H1 (cell line): ENCODE measurements at regions not wholly inside any gene's neighbourhood (a gene's known extent, or its start where the extent isn't known, plus 50 kb on each side); places are given as distances from the start of the nearest gene placed in this dataset.

Source experiments
- EP300 ChIP-seq, 2 experiments: IDR thresholded peaks; 1 replicate in 1 of 2; 2 replicates in 1 of 2; pipeline ENCODE4 v1.6.1; 2011 to 2012; ENCODE audit warnings: low read depth in 2 of 2, low read length in 2 of 2, mild to moderate bottlenecking in 2 of 2, borderline replicate concordance in 1 of 2, inconsistent platforms in 1 of 2, moderate library complexity in 1 of 2
- EZH2 ChIP-seq: fragments of 200-600 bp; sonication (generic); IDR thresholded peaks from 2 replicates; pipeline ENCODE4 v1.7.1; 2012; ENCODE audit warnings: low read depth, mild to moderate bottlenecking, moderate library complexity, low read length, inconsistent platforms; ENCODE audit not compliant: severe bottlenecking
- HDAC2 ChIP-seq, 2 experiments: fragments of 300-600 bp in 1 of 2; sonication (generic) in 1 of 2; IDR thresholded peaks; 2 replicates each; pipeline ENCODE4 v1.6.1; 2011 to 2012; ENCODE audit warnings: low read depth in 2 of 2, low read length in 2 of 2, mild to moderate bottlenecking in 2 of 2, moderate library complexity in 2 of 2, borderline replicate concordance in 1 of 2, inconsistent platforms in 1 of 2
- JUND ChIP-seq: IDR thresholded peaks from 2 replicates; pipeline ENCODE4 v1.6.1; 2011; ENCODE audit warnings: mild to moderate bottlenecking, improper control_type of control experiment, low read length
- MAFK ChIP-seq: IDR thresholded peaks from 2 replicates; pipeline ENCODE4 v1.6.1; 2012; ENCODE audit warnings: low read depth, mild to moderate bottlenecking, improper control_type of control experiment, low read length
- PHF8 ChIP-seq: fragments of 200-600 bp; sonication (generic); conservative IDR thresholded peaks from 2 replicates; pipeline ENCODE4 v1.7.1; 2012; ENCODE audit warnings: low read depth, mild to moderate bottlenecking, inconsistent platforms, low read length, moderate library complexity
- RAD21 ChIP-seq, 2 experiments: IDR thresholded peaks in 1 of 2; conservative IDR thresholded peaks in 1 of 2; 2 replicates each; pipeline ENCODE4 v1.6.1; 2011; ENCODE audit warnings: low read depth in 2 of 2, low read length in 2 of 2, improper control_type of control experiment in 1 of 2, inconsistent platforms in 1 of 2, mild to moderate bottlenecking in 1 of 2, moderate library complexity in 1 of 2
- SP1 ChIP-seq: IDR thresholded peaks from 2 replicates; pipeline ENCODE4 v1.6.1; 2011; ENCODE audit warnings: low read depth, low read length
- TAF1 ChIP-seq: IDR thresholded peaks from 2 replicates; pipeline ENCODE4 v1.6.1; 2011; ENCODE audit warnings: mild to moderate bottlenecking, low read depth, low read length
- TF ChIP-seq, protein P1 (sequence below), 3 experiments: IDR thresholded peaks; 1 replicate in 2 of 3; 2 replicates in 1 of 3; pipeline versions ENCODE4 v1.5.1 to v1.6.1; 2011; ENCODE audit warnings: low read length in 3 of 3, mild to moderate bottlenecking in 3 of 3, inconsistent platforms in 2 of 3, low read depth in 1 of 3, moderate library complexity in 1 of 3; ENCODE audit not compliant: insufficient read depth in 1 of 3; ENCODE audit errors: control extremely low read depth in 1 of 3
- TF ChIP-seq, protein P2 (sequence below): IDR thresholded peaks from 2 replicates; pipeline ENCODE4 v1.6.1; 2011; ENCODE audit warnings: low read depth, mild to moderate bottlenecking, low read length; ENCODE audit not compliant: insufficient read depth

DNA sequence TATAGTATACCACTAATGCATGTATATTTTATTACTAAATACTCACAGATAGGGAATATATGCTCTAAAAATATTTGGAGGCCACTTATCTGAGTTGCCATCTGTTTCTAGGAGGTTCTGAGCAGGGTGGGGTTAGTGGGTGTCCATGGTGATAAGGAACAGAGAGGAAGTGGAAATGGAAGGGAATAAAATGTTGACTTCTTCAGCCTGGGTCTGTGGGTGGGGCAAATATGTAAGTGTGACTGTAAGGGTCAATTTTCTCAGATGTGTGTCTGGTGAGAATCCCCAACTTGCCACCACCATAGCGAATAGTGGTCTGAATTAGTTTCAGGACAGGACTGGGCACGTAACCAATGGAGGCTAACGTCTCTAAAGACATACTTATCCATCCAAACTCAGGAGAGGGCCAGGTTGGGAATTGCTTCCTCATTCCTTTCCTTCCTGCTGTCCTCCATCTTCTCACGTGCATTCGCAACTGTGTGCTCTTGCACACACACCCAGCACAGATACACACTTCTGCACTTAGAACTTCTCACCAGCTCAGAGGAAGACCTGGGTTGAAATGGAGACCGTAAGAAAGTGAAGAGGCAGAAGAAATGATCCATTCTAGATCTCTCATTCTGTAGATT lies 54.2 kb upstream of the GZMB start:
- TF ChIP-seq, protein P1, sequence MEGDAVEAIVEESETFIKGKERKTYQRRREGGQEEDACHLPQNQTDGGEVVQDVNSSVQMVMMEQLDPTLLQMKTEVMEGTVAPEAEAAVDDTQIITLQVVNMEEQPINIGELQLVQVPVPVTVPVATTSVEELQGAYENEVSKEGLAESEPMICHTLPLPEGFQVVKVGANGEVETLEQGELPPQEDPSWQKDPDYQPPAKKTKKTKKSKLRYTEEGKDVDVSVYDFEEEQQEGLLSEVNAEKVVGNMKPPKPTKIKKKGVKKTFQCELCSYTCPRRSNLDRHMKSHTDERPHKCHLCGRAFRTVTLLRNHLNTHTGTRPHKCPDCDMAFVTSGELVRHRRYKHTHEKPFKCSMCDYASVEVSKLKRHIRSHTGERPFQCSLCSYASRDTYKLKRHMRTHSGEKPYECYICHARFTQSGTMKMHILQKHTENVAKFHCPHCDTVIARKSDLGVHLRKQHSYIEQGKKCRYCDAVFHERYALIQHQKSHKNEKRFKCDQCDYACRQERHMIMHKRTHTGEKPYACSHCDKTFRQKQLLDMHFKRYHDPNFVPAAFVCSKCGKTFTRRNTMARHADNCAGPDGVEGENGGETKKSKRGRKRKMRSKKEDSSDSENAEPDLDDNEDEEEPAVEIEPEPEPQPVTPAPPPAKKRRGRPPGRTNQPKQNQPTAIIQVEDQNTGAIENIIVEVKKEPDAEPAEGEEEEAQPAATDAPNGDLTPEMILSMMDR (IDR thresholded peaks at IDR 0.05; ENCODE audit: control extremely low read depth in 1 of 3, insufficient read depth in 1 of 3, low read depth in 1 of 3, low read length in 3 of 3) = no peak
- TF ChIP-seq EZH2 (no peak), MAFK (no peak), HDAC2 (IDR thresholded peaks at IDR 0.05; ENCODE audit: borderline replicate concordance in 1 of 2, low read depth in 2 of 2, low read length in 2 of 2) (no peak), SP1 (no peak), EP300 (IDR thresholded peaks at IDR 0.05; ENCODE audit: borderline replicate concordance in 1 of 2, low read depth in 2 of 2, low read length in 2 of 2) (no peak), RAD21 (IDR thresholded peaks at IDR 0.05 in 1 of 2, conservative IDR thresholded peaks at IDR 0.05 in 1 of 2; ENCODE audit: low read depth in 2 of 2, low read length in 2 of 2) (no peak), JUND (no peak), PHF8 (no peak), TAF1 (no peak)
- TF ChIP-seq, protein P2, sequence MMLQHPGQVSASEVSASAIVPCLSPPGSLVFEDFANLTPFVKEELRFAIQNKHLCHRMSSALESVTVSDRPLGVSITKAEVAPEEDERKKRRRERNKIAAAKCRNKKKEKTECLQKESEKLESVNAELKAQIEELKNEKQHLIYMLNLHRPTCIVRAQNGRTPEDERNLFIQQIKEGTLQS = no peak
